ENCODE measurements at regions not wholly inside any gene's neighbourhood (a gene's known extent, or its start where the extent isn't known, plus 50 kb on each side); places are given as distances from the start of the nearest gene placed in this dataset.

DNA sequence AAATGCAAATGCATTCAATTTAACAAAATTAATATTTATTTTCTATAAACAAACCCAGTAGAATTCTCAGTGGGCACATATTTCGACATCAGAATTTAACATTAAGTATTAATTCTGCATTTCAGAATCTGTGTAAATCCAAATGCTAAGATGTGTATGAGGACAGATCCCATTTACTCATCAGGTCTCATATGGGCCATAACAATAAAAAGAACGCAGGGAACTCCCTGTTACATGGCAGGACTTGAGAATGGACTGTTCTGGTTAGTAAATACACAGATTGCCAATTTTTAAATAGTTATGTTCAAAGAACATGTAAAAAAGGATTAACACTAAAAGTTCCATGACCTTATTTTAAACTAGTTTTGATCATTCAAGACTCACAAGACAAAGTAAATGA is 104.0 kb downstream of the SLC30A10 start:
- Mint-ChIP-seq H3K27me3 (ENCODE audit: low read depth) (peaks cover 3% of the 10 kb centered on the region), H3K9me3 (ENCODE audit: low read depth) (no peaks in the 10 kb centered on the region), H3K4me3 (ENCODE audit: unreplicated experiment) (no peak overlapping the region), H3K27ac (ENCODE audit: unreplicated experiment) (no peak overlapping the region), H3K36me3 (ENCODE audit: low read depth) (no peaks in the 10 kb centered on the region), H3K4me1 (ENCODE audit: low read depth) (no peaks in the 10 kb centered on the region)
- DNase-seq (ENCODE audit: low spot score): no peak
- TF ChIP-seq, protein P1, sequence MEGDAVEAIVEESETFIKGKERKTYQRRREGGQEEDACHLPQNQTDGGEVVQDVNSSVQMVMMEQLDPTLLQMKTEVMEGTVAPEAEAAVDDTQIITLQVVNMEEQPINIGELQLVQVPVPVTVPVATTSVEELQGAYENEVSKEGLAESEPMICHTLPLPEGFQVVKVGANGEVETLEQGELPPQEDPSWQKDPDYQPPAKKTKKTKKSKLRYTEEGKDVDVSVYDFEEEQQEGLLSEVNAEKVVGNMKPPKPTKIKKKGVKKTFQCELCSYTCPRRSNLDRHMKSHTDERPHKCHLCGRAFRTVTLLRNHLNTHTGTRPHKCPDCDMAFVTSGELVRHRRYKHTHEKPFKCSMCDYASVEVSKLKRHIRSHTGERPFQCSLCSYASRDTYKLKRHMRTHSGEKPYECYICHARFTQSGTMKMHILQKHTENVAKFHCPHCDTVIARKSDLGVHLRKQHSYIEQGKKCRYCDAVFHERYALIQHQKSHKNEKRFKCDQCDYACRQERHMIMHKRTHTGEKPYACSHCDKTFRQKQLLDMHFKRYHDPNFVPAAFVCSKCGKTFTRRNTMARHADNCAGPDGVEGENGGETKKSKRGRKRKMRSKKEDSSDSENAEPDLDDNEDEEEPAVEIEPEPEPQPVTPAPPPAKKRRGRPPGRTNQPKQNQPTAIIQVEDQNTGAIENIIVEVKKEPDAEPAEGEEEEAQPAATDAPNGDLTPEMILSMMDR (IDR thresholded peaks at IDR 0.05): no peak

DNA sequence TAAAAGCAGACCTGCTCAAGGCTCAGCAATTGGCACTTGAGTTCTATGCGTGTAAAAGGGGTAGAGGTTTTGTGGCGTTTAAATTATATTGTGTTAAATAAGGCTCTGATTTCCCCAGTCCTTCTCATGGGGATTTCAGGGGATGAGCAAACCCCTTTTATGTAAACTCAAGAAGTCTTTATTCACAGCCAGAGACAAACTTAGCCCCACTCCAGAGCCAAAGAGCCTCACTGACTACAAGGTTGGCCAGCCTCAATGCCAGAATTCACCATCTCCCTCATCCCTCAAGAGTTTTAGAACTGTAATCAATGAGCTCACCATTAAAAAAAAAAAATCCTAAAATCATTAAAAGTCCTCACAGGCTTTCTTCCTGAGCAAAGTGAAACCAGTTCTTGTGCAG is 107.8 kb downstream of the SLC30A10 start:
- Mint-ChIP-seq H3K27ac (ENCODE audit: unreplicated experiment) (no peak overlapping the region), H3K4me3 (ENCODE audit: unreplicated experiment) (no peak overlapping the region), H3K9me3 (ENCODE audit: low read depth) (no peaks in the 10 kb centered on the region), H3K27me3 (ENCODE audit: low read depth) (peaks cover 11% of the 10 kb centered on the region), H3K4me1 (ENCODE audit: low read depth) (no peaks in the 10 kb centered on the region), H3K36me3 (ENCODE audit: low read depth) (no peaks in the 10 kb centered on the region)
- DNase-seq (ENCODE audit: low spot score): no peak
- TF ChIP-seq, protein P1 (IDR thresholded peaks at IDR 0.05): no peak

DNA sequence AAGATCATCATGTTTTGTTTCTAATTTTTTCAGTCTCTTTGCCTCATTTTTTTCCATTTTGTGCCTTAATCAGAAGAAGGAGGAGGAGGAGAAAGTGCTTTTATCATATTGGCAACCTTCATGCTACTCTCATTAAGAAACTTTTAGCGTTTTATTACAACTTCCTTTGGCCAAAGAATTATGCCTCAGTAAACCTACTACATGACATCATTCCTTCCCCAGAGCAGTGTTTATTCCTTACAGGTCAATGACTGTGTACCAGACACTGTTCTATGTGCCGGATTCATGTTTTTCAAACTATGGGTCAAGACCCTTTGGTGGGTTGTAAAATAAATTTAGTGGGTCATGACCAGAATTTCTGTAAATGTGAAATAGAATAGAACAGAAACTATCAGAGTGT is 110.4 kb downstream of the SLC30A10 start:
- DNase-seq (ENCODE audit: low spot score): no peak
- H3K4me3 Mint-ChIP-seq (ENCODE audit: unreplicated experiment): no peak overlapping the region
- H3K27me3 Mint-ChIP-seq (ENCODE audit: low read depth): peaks cover 29% of the 10 kb centered on the region
- TF ChIP-seq, protein P1 (IDR thresholded peaks at IDR 0.05): no peak
- no peaks in the 10 kb centered on the region for H3K4me1 Mint-ChIP-seq (ENCODE audit: low read depth)
- H3K9me3 Mint-ChIP-seq (ENCODE audit: low read depth): no peaks in the 10 kb centered on the region
- H3K36me3 Mint-ChIP-seq (ENCODE audit: low read depth): no peaks in the 10 kb centered on the region
- H3K27ac Mint-ChIP-seq (ENCODE audit: unreplicated experiment): no peak overlapping the region

DNA sequence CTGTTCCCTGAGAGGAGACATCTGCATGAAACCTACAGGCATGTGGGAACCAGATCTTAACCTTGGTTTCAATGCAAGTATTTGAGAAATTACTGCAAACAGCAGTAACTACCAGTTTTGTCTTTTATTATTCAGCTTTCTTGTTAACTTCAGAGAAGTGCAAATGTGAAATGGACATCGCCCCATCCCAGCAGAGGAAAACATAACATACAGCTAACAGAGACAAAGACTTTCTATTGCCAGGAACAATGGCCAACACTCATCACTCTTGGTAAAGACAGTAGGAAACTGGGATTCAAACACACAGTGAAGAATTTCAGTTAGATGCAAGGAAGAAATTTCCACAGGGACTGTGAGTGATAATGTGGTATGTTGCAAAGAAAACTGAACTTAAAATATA is 115.1 kb downstream of the SLC30A10 start:
- TF ChIP-seq, protein P1 (IDR thresholded peaks at IDR 0.05): no peak
- H3K9me3 Mint-ChIP-seq (ENCODE audit: low read depth): no peaks in the 10 kb centered on the region
- no peaks in the 10 kb centered on the region for H3K4me1 Mint-ChIP-seq (ENCODE audit: low read depth)

DNA sequence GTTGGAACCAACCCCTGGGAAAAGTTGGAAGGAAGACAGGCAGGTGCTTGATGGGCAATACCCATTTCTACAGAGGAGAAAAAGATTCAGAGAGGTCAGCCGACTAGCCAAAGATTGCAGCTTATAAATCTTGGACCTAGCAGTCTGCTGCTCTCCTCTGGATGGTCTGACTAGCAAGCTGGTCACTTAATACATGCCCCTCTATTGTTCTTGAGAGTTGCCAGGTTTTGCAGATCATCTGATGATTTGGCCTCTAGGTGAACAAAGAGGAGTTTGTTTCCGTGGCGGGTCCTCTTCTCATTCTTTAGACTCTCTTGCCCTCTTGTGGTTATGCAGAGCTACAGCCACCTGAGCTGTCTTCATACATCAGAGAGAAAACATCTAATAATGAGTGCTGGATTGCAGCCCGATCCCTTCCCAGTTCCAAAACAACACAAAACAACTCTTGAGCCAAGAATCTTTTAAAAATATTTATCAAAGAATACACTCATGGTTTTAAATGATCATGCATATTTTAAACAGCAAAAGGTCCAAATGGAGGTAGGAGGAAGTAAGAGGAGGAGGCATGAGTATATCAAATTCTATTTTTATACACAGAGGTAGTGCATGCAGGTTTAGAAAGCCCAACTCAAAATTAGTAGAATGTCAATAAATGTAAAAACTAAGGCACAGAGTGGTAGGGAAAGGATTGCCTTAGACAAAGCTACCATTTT is 115.7 kb downstream of the SLC30A10 start:
- H3K4me3 Mint-ChIP-seq (ENCODE audit: unreplicated experiment): no peak overlapping the region
- H3K27me3 Mint-ChIP-seq (ENCODE audit: low read depth): peaks cover 30% of the 10 kb centered on the region
- no peak for DNase-seq (ENCODE audit: low spot score)
- no peaks in the 10 kb centered on the region for H3K4me1 Mint-ChIP-seq (ENCODE audit: low read depth)
- TF ChIP-seq, protein P1 (IDR thresholded peaks at IDR 0.05): peak; percentile 96
- H3K27ac Mint-ChIP-seq (ENCODE audit: unreplicated experiment): no peak overlapping the region
- H3K9me3 Mint-ChIP-seq (ENCODE audit: low read depth): no peaks in the 10 kb centered on the region
- H3K36me3 Mint-ChIP-seq (ENCODE audit: low read depth): no peaks in the 10 kb centered on the region

More for the DNA sequence above, 115.1 kb downstream of the SLC30A10 start:
- Mint-ChIP-seq H3K36me3 (ENCODE audit: low read depth) (no peaks in the 10 kb centered on the region), H3K27ac (ENCODE audit: unreplicated experiment) (no peak overlapping the region), H3K4me3 (ENCODE audit: unreplicated experiment) (no peak overlapping the region), H3K27me3 (ENCODE audit: low read depth) (peaks cover 30% of the 10 kb centered on the region)
- DNase-seq (ENCODE audit: low spot score): no peak
